DND-41 (cell line): ENCODE measurements at regions not wholly inside any gene's neighbourhood (a gene's known extent, or its start where the extent isn't known, plus 50 kb on each side); places are given as distances from the start of the nearest gene placed in this dataset.

Experiments used
- ATAC-seq: fragments of 200-7000 bp; cut with Tn5 transposase; 3 replicates; pipeline ENCODE4 v1.9.1; 2021; ENCODE audit warnings: low read depth; ENCODE audit not compliant: insufficient read depth
- DNase-seq: peaks from one replicate; pipeline ENCODE4 v3.0.0-alpha.2; 2020
- H2AFZ ChIP-seq: 2 replicates; pipeline ENCODE4 v1.6.0; 2012; ENCODE audit warnings: low read depth, low read length
- H3K27ac ChIP-seq: 2 replicates; pipeline ENCODE4 v1.5.1; 2012; ENCODE audit warnings: low read length, inconsistent platforms
- H3K27me3 ChIP-seq: fragments of 200-600 bp; sonication (generic); 2 replicates; pipeline ENCODE4 v1.6.0; 2012; ENCODE audit warnings: low read length, mild to moderate bottlenecking, inconsistent platforms; ENCODE audit not compliant: insufficient read depth, poor library complexity
- H3K36me3 ChIP-seq: 2 replicates; pipeline ENCODE4 v1.5.1; 2012; ENCODE audit warnings: low read length, inconsistent platforms; ENCODE audit not compliant: insufficient read depth
- H3K4me1 ChIP-seq: 2 replicates; pipeline ENCODE4 v1.5.1; 2012; ENCODE audit warnings: mild to moderate bottlenecking, low read length; ENCODE audit not compliant: insufficient read depth
- H3K4me2 ChIP-seq: 2 replicates; pipeline ENCODE4 v1.6.0; 2012; ENCODE audit warnings: mild to moderate bottlenecking, moderate library complexity, low read length, inconsistent platforms; ENCODE audit not compliant: insufficient read depth
- H3K4me3 ChIP-seq, 2 experiments: fragments of 200-600 bp in 1 of 2; shearing (Covaris generic) in 1 of 2; 2 replicates each; pipeline ENCODE4 v1.5.1; 2012 to 2016; ENCODE audit warnings: inconsistent platforms in 2 of 2, low read length in 2 of 2, mild to moderate bottlenecking in 2 of 2, low read depth in 1 of 2, moderate library complexity in 1 of 2
- H3K79me2 ChIP-seq: 2 replicates; pipeline ENCODE4 v1.6.0; 2012; ENCODE audit warnings: low read length, inconsistent platforms; ENCODE audit not compliant: insufficient read depth
- H3K9ac ChIP-seq: 2 replicates; pipeline ENCODE4 v1.6.0; 2012; ENCODE audit warnings: low read depth, mild to moderate bottlenecking, inconsistent platforms, low read length, moderate library complexity
- H3K9me3 ChIP-seq: 2 replicates; pipeline ENCODE4 v1.5.1; 2012; ENCODE audit warnings: low read length, moderate library complexity, mild to moderate bottlenecking, inconsistent platforms; ENCODE audit not compliant: insufficient read depth, severe bottlenecking
- H4K20me1 ChIP-seq: 2 replicates; pipeline ENCODE4 v1.6.0; 2012; ENCODE audit warnings: low read length; ENCODE audit not compliant: insufficient read depth
- EZH2 ChIP-seq: IDR thresholded peaks from 3 replicates; pipeline ENCODE4 v1.6.1; 2012; ENCODE audit warnings: borderline replicate concordance, low read depth, mild to moderate bottlenecking, moderate library complexity, low read length, inconsistent platforms; ENCODE audit not compliant: severe bottlenecking
- TF ChIP-seq, protein P1 (sequence below): IDR thresholded peaks from 2 replicates; pipeline ENCODE4 v1.5.1; 2012; ENCODE audit warnings: borderline replicate concordance, low read length, moderate library complexity, mild to moderate bottlenecking; ENCODE audit not compliant: poor library complexity, severe bottlenecking; ENCODE audit errors: extremely low read depth

GRCh38 chr22:47402876-47403525 lies 640.6 kb downstream of the TBC1D22A start:
- H3K27me3 ChIP-seq = no peaks in the 10 kb centered on the region
- no peaks in the 10 kb centered on the region for H3K4me1 ChIP-seq
- no peak overlapping the region for H3K27ac ChIP-seq
- no peaks in the 10 kb centered on the region; the same call in 1 of the 2 replicates for H4K20me1 ChIP-seq
- TF ChIP-seq EZH2 = no peak
- TF ChIP-seq, protein P1, sequence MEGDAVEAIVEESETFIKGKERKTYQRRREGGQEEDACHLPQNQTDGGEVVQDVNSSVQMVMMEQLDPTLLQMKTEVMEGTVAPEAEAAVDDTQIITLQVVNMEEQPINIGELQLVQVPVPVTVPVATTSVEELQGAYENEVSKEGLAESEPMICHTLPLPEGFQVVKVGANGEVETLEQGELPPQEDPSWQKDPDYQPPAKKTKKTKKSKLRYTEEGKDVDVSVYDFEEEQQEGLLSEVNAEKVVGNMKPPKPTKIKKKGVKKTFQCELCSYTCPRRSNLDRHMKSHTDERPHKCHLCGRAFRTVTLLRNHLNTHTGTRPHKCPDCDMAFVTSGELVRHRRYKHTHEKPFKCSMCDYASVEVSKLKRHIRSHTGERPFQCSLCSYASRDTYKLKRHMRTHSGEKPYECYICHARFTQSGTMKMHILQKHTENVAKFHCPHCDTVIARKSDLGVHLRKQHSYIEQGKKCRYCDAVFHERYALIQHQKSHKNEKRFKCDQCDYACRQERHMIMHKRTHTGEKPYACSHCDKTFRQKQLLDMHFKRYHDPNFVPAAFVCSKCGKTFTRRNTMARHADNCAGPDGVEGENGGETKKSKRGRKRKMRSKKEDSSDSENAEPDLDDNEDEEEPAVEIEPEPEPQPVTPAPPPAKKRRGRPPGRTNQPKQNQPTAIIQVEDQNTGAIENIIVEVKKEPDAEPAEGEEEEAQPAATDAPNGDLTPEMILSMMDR = no peak
- no peak overlapping the region for H3K9ac ChIP-seq
- DNase-seq (no peak), ATAC-seq (no peak)
- H3K4me2 ChIP-seq = no peak overlapping the region
- H3K79me2 ChIP-seq = no peaks in the 10 kb centered on the region
- H2AFZ ChIP-seq = no peak overlapping the region
- no peaks in the 10 kb centered on the region for H3K9me3 ChIP-seq
- H3K36me3 ChIP-seq = no peaks in the 10 kb centered on the region
- no peak overlapping the region for H3K4me3 ChIP-seq

DNA sequence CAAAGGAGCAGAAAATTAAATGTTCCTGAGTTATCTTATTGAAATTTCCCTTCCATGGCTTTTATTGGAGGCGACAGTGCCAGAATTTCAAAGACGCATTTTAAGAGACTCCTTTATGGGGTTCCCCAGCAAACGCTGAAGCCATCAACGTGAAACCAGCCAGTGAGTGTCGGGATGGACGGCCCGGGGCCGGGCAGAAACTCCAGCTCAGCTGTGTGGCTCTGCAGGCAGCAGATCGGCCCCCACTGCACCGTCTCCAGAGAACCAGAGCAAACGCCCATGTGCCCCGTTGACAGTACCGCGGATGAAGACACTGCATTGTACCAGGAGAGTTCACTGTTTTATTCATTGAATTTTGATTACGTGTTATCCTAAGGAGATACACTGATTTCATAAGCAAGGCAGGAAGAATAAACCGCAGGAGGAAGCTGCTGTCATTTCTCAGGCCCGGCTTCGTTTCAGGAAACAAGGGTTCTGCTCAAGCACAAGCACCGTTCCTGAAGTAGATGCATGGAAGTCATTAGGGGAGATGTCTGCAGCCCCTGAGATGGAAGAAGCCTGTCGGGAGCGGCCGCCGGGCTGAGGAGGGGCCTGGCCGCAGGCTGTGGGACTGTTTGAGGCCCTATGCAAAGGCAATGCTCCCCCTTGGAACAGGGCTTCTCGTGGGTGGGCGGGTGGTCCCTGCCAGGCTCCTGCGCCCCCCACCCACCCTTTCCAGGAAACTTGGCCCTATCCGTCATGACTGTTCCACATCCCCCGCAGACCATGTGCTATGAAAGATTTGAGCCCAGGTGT lies 639.7 kb downstream of the TBC1D22A start:
- TF ChIP-seq EZH2 = no peak
- TF ChIP-seq, protein P1 = no peak
- Histone ChIP-seq H3K79me2 (no peaks in the 10 kb centered on the region), H3K9me3 (no peaks in the 10 kb centered on the region), H3K27ac (no peak overlapping the region), H2AFZ (no peak overlapping the region), H3K27me3 (no peaks in the 10 kb centered on the region), H3K4me3 (no peak overlapping the region), H3K4me2 (no peak overlapping the region), H3K9ac (no peak overlapping the region), H4K20me1 (no peaks in the 10 kb centered on the region; the same call in 1 of the 2 replicates), H3K4me1 (no peaks in the 10 kb centered on the region), H3K36me3 (no peaks in the 10 kb centered on the region)
- ATAC-seq (no peak), DNase-seq (no peak)

DNA sequence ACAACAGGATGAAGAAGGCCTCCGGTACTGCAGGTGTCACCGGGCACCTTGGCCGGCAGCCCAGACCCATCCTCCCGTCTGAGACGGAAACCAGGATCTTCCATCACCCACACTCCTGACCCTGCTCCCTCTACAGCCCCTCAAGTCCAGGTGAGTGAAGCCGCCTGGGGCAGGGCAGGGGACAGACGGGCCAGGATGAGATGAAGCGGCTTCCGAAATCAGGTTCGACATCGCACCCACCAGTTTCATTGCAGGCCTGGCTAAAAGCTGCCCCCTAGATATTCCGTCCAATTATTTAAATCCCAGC lies 639.1 kb downstream of the TBC1D22A start:
- TF ChIP-seq EZH2 = no peak
- TF ChIP-seq, protein P1 = no peak
- H3K4me3 ChIP-seq = no peak overlapping the region
- ATAC-seq (no peak), DNase-seq (no peak)
- no peaks in the 10 kb centered on the region for H3K36me3 ChIP-seq
- no peak overlapping the region for H2AFZ ChIP-seq
- no peaks in the 10 kb centered on the region for H3K9me3 ChIP-seq
- no peak overlapping the region for H3K4me2 ChIP-seq
- H3K9ac ChIP-seq = no peak overlapping the region
- no peak overlapping the region for H3K27ac ChIP-seq
- no peaks in the 10 kb centered on the region for H4K20me1 ChIP-seq
- no peaks in the 10 kb centered on the region for H3K79me2 ChIP-seq
- H3K4me1 ChIP-seq = no peaks in the 10 kb centered on the region
- no peaks in the 10 kb centered on the region for H3K27me3 ChIP-seq
